AG04450 (cell line): ENCODE measurements at regions not wholly inside any gene's neighbourhood (a gene's known extent, or its start where the extent isn't known, plus 50 kb on each side); places are given as distances from the start of the nearest gene placed in this dataset.

Experiments
- CTCF ChIA-PET: fragments of 300-600, 350-600 bp; formaldehyde crosslinking; extraction: SDS; loops from one replicate; lab custom pipeline; 2022; ENCODE audit warnings: antibody characterized with exemption, inconsistent platforms; lab: Charles Lee
- POLR2A ChIA-PET: fragments of 350-600 bp; formaldehyde crosslinking; extraction: SDS; loops from one replicate; lab custom pipeline; 2021; ENCODE audit warnings: antibody characterized with exemption, inconsistent platforms; lab: Yijun Ruan, JAX
- DNase-seq: peaks from one replicate; pipeline ENCODE4 v3.0.0-alpha.2; 2011; ENCODE audit warnings: low read depth, low spot score
- H3K27ac ChIP-seq: one replicate; pipeline ENCODE4 v1.5.1; 2012; ENCODE audit warnings: low read depth, low read length, control low read depth
- H3K27me3 ChIP-seq: one replicate; pipeline ENCODE4 v1.6.0; 2012; ENCODE audit warnings: low read length; ENCODE audit not compliant: control insufficient read depth, insufficient read depth
- H3K4me3 ChIP-seq: 2 replicates; pipeline ENCODE4 v1.5.1; 2011; ENCODE audit warnings: mild to moderate bottlenecking, low read depth, low read length, control low read depth
- H3K9me3 ChIP-seq: 2 replicates; pipeline ENCODE4 v1.5.1; 2012; ENCODE audit warnings: low read length; ENCODE audit not compliant: control insufficient read depth, insufficient read depth
- CTCF ChIP-seq: IDR thresholded peaks from 2 replicates; pipeline ENCODE4 v1.5.1; 2011; ENCODE audit warnings: low read depth, low read length, control low read depth, inconsistent platforms

GRCh38 chr7:110336423-110336822 lies 754.5 kb upstream of the LRRN3 start:
- ChIA-PET POLR2A (no interaction called here), CTCF (no interaction called here)
- no peak for DNase-seq
- Histone ChIP-seq H3K27ac (no peak overlapping the region), H3K4me3 (no peak overlapping the region), H3K27me3 (no peaks in the 10 kb centered on the region), H3K9me3 (no peaks in the 10 kb centered on the region; the same call in 1 of the 2 replicates)
- TF ChIP-seq CTCF = no peak

- ChIA-PET POLR2A (no interaction called here), CTCF (no interaction called here)
- no peak for TF ChIP-seq CTCF
- Histone ChIP-seq H3K4me3 (no peak overlapping the region), H3K27ac (no peak overlapping the region), H3K27me3 (no peaks in the 10 kb centered on the region), H3K9me3 (no peaks in the 10 kb centered on the region; the same call in 1 of the 2 replicates)
- DNase-seq = no peak
Measured at GRCh38 chr7:110337646-110338045, 753.3 kb upstream of the LRRN3 start.

GRCh38 chr7:110347081-110347480 lies 743.8 kb upstream of the LRRN3 start:
- ChIA-PET CTCF (no interaction called here), POLR2A (no interaction called here)
- Histone ChIP-seq H3K4me3 (no peak overlapping the region), H3K27me3 (no peaks in the 10 kb centered on the region), H3K27ac (no peak overlapping the region), H3K9me3 (no peaks in the 10 kb centered on the region)
- no peak for DNase-seq
- TF ChIP-seq CTCF = no peak

DNA sequence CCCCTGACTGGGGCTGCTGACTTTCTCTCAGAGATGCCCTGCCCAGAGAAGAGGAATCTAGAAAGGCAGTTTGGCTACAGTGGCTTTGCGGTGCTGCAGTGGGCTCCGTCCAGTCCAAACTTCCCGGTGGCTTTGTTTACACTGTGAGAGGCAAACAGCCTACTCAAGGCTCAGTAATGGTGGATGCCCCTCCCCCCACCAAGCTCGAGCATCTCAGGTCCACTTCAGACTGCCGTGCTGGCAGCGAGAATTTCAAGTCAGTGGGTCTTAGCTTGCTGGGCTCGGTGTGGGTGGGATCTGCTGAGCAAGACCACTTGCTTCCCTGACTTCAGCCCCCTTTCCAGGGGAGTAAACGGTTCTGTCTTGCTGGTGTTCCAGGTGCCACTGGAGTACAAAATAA lies 734.5 kb upstream of the LRRN3 start:
- H3K9me3 ChIP-seq = no peaks in the 10 kb centered on the region
- no peak overlapping the region for H3K4me3 ChIP-seq
- H3K27ac ChIP-seq = no peak overlapping the region
- H3K27me3 ChIP-seq = no peaks in the 10 kb centered on the region
- ChIA-PET POLR2A (no interaction called here), CTCF (no interaction called here)
- DNase-seq = no peak
- no peak for TF ChIP-seq CTCF

DNA sequence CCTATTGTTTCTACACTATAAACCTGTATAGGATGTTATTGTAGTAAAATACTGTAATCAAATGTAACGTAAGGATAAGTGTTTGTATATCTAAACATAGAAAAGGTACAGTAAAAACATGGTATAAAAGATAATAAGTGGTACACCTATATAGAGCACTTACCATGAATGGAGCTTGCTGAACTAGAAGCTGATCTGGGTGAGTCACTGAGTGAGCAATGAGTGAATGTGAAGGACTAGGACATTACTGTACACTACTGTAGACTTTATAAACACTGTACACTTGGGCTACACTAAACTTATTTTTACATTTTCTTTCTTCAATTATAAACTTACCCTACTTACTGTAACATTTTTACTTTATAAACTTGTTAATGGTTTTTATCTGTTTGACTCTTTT lies 732.9 kb upstream of the LRRN3 start:
- H3K9me3 ChIP-seq = no peaks in the 10 kb centered on the region
- no peak overlapping the region for H3K27ac ChIP-seq
- TF ChIP-seq CTCF = no peak
- CTCF ChIA-PET = no interaction called here
- peak; percentile 32 for DNase-seq
- H3K27me3 ChIP-seq = no peaks in the 10 kb centered on the region
- no peak overlapping the region for H3K4me3 ChIP-seq
- POLR2A ChIA-PET = no interaction called here
